CD14-positive monocyte (primary cell): ENCODE measurements at regions not wholly inside any gene's neighbourhood (a gene's known extent, or its start where the extent isn't known, plus 50 kb on each side); places are given as distances from the start of the nearest gene placed in this dataset.
A peak's percentile ranks its signal among the peaks of the same experiment; 100 is the strongest.
"Not testable (repeated sequence)": the region's sequence is repeated elsewhere in the genome, so short reads cannot be mapped to it uniquely, and the experiment has no call there.

Source experiments
- DNase-seq, 3 donors: peaks; one replicate each; pipeline ENCODE4 v3.0.0-alpha.2; 2011 to 2022
- H2AFZ ChIP-seq: 2 replicates; pipeline ENCODE4 v1.6.0; 2012; ENCODE audit warnings: mild to moderate bottlenecking, low read depth, low read length, inconsistent platforms; ENCODE audit not compliant: insufficient read depth, poor library complexity, severe bottlenecking
- H3K27ac ChIP-seq, 2 donors: 1 replicate in 1 of 2; 2 replicates in 1 of 2; pipeline ENCODE4 v1.5.1; 2012 to 2013; ENCODE audit warnings: low read length in 2 of 2, control low read depth in 1 of 2, inconsistent platforms in 1 of 2, low read depth in 1 of 2, mild to moderate bottlenecking in 1 of 2
- H3K27me3 ChIP-seq, 2 donors: one replicate each; pipeline versions ENCODE4 v1.6.0 to v1.6.1; 2011 to 2013; ENCODE audit warnings: low read length in 2 of 2; ENCODE audit not compliant: control insufficient read depth in 2 of 2, insufficient read depth in 2 of 2
- H3K36me3 ChIP-seq, 2 donors: replicated peaks in 1 of 2; 1 replicate in 1 of 2; 2 replicates in 1 of 2; pipeline versions ENCODE4 v1.5.1 to v1.6.1; 2012 to 2013; ENCODE audit warnings: low read length in 2 of 2, control low read depth in 1 of 2, inconsistent platforms in 1 of 2, mild to moderate bottlenecking in 1 of 2; ENCODE audit not compliant: insufficient read depth in 2 of 2, control insufficient read depth in 1 of 2
- H3K4me1 ChIP-seq, 2 donors: 1 replicate in 1 of 2; 2 replicates in 1 of 2; pipeline versions ENCODE4 v1.5.1 to v1.6.1; 2012 to 2013; ENCODE audit warnings: low read length in 2 of 2, control low read depth in 1 of 2, inconsistent platforms in 1 of 2, mild to moderate bottlenecking in 1 of 2, moderate library complexity in 1 of 2; ENCODE audit not compliant: insufficient read depth in 2 of 2, control insufficient read depth in 1 of 2
- H3K4me2 ChIP-seq: replicated peaks from 2 replicates; pipeline ENCODE3; 2012; ENCODE audit warnings: low read length, moderate library complexity, mild to moderate bottlenecking; ENCODE audit not compliant: poor library complexity, severe bottlenecking; ENCODE audit errors: extremely low read depth
- H3K4me3 ChIP-seq, 3 experiments: fragments of 200-600 bp in 1 of 3; sonication (generic) in 1 of 3; replicated peaks in 1 of 3; 1 replicate in 2 of 3; 2 replicates in 1 of 3; pipeline ENCODE4 v1.5.1; 2011 to 2013; ENCODE audit warnings: low read length in 3 of 3, mild to moderate bottlenecking in 3 of 3, control low read depth in 2 of 3, low read depth in 2 of 3, inconsistent platforms in 1 of 3, moderate library complexity in 1 of 3
- H3K79me2 ChIP-seq: 2 replicates; pipeline ENCODE4 v1.6.0; 2012; ENCODE audit warnings: mild to moderate bottlenecking, control low read depth, inconsistent platforms, low read length, moderate library complexity; ENCODE audit not compliant: insufficient read depth
- H3K9ac ChIP-seq: 2 replicates; pipeline ENCODE4 v1.6.0; 2017; ENCODE audit warnings: low read length, mild to moderate bottlenecking; ENCODE audit not compliant: insufficient read depth, poor library complexity, severe bottlenecking
- H3K9me3 ChIP-seq, 2 donors: replicated peaks in 1 of 2; 1 replicate in 1 of 2; 2 replicates in 1 of 2; pipeline versions ENCODE4 v1.5.1 to v1.6.1; 2012 to 2013; ENCODE audit warnings: low read length in 2 of 2, control low read depth in 1 of 2; ENCODE audit not compliant: control insufficient read depth in 1 of 2, insufficient read depth in 1 of 2
- H4K20me1 ChIP-seq: 2 replicates; pipeline ENCODE4 v1.6.0; 2012; ENCODE audit warnings: mild to moderate bottlenecking, low read length, control low read depth, moderate library complexity; ENCODE audit not compliant: insufficient read depth
- H3K27ac Mint-ChIP-seq, 7 donors: one replicate each; pipeline ENCODE4 v1.8.0; 2020; ENCODE audit warnings: mild to moderate bottlenecking in 7 of 7, mixed read lengths in 7 of 7, moderate library complexity in 6 of 7, inconsistent platforms in 2 of 7
- H3K27me3 Mint-ChIP-seq, 3 donors: one replicate each; pipeline ENCODE4 v1.8.0; 2021 to 2022; ENCODE audit warnings: low read depth in 3 of 3, mild to moderate bottlenecking in 3 of 3, mixed read lengths in 3 of 3, moderate library complexity in 3 of 3, inconsistent platforms in 1 of 3
- H3K36me3 Mint-ChIP-seq, 2 donors: one replicate each; pipeline ENCODE4 v1.8.0; 2020; ENCODE audit warnings: mixed read lengths in 2 of 2, inconsistent platforms in 1 of 2, mild to moderate bottlenecking in 1 of 2
- H3K4me1 Mint-ChIP-seq: one replicate; pipeline ENCODE4 v1.8.0; 2020; ENCODE audit warnings: mild to moderate bottlenecking, mixed read lengths
- H3K4me3 Mint-ChIP-seq, 2 donors: one replicate each; pipeline ENCODE4 v1.8.0; 2020; ENCODE audit warnings: mild to moderate bottlenecking in 2 of 2, mixed read lengths in 2 of 2, moderate library complexity in 1 of 2
- H3K9me3 Mint-ChIP-seq, 7 donors: one replicate each; pipeline ENCODE4 v1.8.0; 2020 to 2022; ENCODE audit warnings: mixed read lengths in 7 of 7, mild to moderate bottlenecking in 6 of 7, moderate library complexity in 6 of 7, inconsistent platforms in 2 of 7
- CTCF ChIP-seq: fragments of 200-600 bp; IDR thresholded peaks from one replicate; pipeline ENCODE4 v1.8.0; 2022; ENCODE audit warnings: antibody characterized with exemption, mild to moderate bottlenecking
- WGBS: methylation state at CpG from one replicate; pipeline ENCODE4 v1.1.5; 2013; ENCODE audit warnings: missing lambda C conversion rate; ENCODE audit not compliant: insufficient coverage; 5-methylcytosine and 5-hydroxymethylcytosine counted together
- intact Hi-C, 2 donors: fragments of 100-400 bp; cut with micrococcal nuclease; formaldehyde crosslinking; loops; one replicate each; pipeline versions ENCODE4 v1.15.0 to v1.15.1; 2023

DNA sequence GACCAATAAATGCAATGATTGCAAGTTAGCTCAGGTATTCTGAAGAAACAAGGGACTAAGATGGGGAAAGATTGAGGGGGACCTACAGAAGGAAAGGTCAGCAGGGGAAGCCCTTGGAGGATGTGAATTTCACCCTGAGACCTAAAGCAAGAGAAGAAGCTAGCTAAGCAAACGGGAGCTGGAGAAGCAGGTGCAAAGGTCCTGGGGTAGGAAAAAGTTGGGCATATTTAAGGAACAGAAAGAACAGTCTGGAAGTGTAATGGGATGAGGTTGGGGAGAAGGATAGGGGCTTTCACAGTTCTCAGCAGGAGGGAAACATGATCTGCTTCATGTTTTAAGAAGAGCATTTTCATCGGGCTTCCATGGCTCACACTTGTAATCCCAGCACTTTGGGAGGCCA lies 89.7 kb upstream of the SLC45A1 start:
- peak overlapping the region in 1 of 7 donors; percentile 52 for H3K27ac Mint-ChIP-seq
- no peak overlapping the region for H3K9ac ChIP-seq
- peak overlapping the region in 1 of 2 donors; percentile 27 for H3K4me3 Mint-ChIP-seq
- H2AFZ ChIP-seq, result no peak overlapping the region
- no peak for DNase-seq
- peaks cover 0 to 8% of the 10 kb centered on the region in 2 donors for H3K27me3 ChIP-seq
- peaks cover 27 to 32% of the 10 kb centered on the region in 2 donors for H3K4me1 ChIP-seq
- peaks cover 15 to 21% (median 20%) of the 10 kb centered on the region in 3 donors for H3K27me3 Mint-ChIP-seq
- H3K4me1 Mint-ChIP-seq, result peaks cover 30% of the 10 kb centered on the region
- H3K9me3 Mint-ChIP-seq, result peaks cover 7 to 10% (median 9%) of the 10 kb centered on the region in 7 donors
- H3K4me3 ChIP-seq, result no peak overlapping the region
- intact Hi-C loops, result loop anchor here (5.0 to 10.0 kb wide), 2 partner anchors 57 to 131 kb away; no protein-coding TSS in a partner anchor
- peaks cover 1 to 3% of the 10 kb centered on the region in 2 donors for H3K36me3 Mint-ChIP-seq
- no peaks in the 10 kb centered on the region for H3K36me3 ChIP-seq
- peaks cover 0 to 13% of the 10 kb centered on the region in 2 donors for H3K9me3 ChIP-seq
- TF ChIP-seq CTCF, result no peak
- no peak overlapping the region for H3K27ac ChIP-seq
- H3K4me2 ChIP-seq, result no peak overlapping the region
- H3K79me2 ChIP-seq, result no peaks in the 10 kb centered on the region
- 93% methylated on average over 2 of the region's 2 CpGs for WGBS
- no peaks in the 10 kb centered on the region for H4K20me1 ChIP-seq

DNA sequence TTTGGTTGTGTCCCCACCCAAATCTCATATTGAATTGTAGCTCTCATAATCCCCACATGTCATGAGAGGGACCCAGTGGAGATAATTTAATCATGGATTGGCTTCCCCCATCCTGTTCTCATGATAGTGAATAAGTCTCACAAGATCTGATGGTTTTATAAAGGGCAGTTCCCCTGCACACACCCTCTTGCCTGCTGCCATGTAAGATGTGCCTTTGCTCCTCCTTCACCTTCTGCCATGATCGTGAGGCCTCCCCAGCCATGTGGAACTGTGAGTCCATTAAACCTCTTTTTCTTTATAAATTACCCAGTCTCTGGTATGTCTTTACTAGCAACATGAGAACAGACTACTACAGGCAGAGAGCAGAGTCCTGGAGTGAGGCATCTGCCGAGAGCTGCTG lies 90.2 kb upstream of the SLC45A1 start:
- not testable (repeated sequence) for H3K27me3 ChIP-seq, H2AFZ ChIP-seq, H3K79me2 ChIP-seq, H3K4me3 Mint-ChIP-seq, H3K27ac ChIP-seq, DNase-seq, H3K9ac ChIP-seq, H3K36me3 ChIP-seq, H3K4me3 ChIP-seq, H3K36me3 Mint-ChIP-seq, H4K20me1 ChIP-seq, H3K4me2 ChIP-seq
- H3K4me1 ChIP-seq, result peaks cover 31 to 35% of the 10 kb centered on the region in 2 donors
- peaks cover 34% of the 10 kb centered on the region for H3K4me1 Mint-ChIP-seq
- H3K9me3 Mint-ChIP-seq, result peaks cover 7 to 10% (median 9%) of the 10 kb centered on the region in 7 donors
- intact Hi-C loops, result loop anchor here (5.0 to 10.0 kb wide), 2 partner anchors 57 to 130 kb away; no protein-coding TSS in a partner anchor
- peaks cover 15 to 20% (median 18%) of the 10 kb centered on the region in 3 donors for H3K27me3 Mint-ChIP-seq
- H3K27ac Mint-ChIP-seq, result peak overlapping the region in 1 of 7 donors; percentile 52
- H3K9me3 ChIP-seq, result peaks cover 0 to 13% of the 10 kb centered on the region in 2 donors
- 93% methylated on average over 2 of the region's 2 CpGs for WGBS
